DND-41 (cell line): ENCODE measurements at regions not wholly inside any gene's neighbourhood (a gene's known extent, or its start where the extent isn't known, plus 50 kb on each side); places are given as distances from the start of the nearest gene placed in this dataset.

ENCODE experiments used
- EZH2 ChIP-seq: IDR thresholded peaks from 3 replicates; pipeline ENCODE4 v1.6.1; 2012; ENCODE audit warnings: borderline replicate concordance, low read depth, mild to moderate bottlenecking, moderate library complexity, low read length, inconsistent platforms; ENCODE audit not compliant: severe bottlenecking
- TF ChIP-seq, protein P1 (sequence below): IDR thresholded peaks from 2 replicates; pipeline ENCODE4 v1.5.1; 2012; ENCODE audit warnings: borderline replicate concordance, low read length, moderate library complexity, mild to moderate bottlenecking; ENCODE audit not compliant: poor library complexity, severe bottlenecking; ENCODE audit errors: extremely low read depth

GRCh38 chr3:30407651-30408050 is 198.8 kb upstream of the TGFBR2 start:
- TF ChIP-seq, protein P1, sequence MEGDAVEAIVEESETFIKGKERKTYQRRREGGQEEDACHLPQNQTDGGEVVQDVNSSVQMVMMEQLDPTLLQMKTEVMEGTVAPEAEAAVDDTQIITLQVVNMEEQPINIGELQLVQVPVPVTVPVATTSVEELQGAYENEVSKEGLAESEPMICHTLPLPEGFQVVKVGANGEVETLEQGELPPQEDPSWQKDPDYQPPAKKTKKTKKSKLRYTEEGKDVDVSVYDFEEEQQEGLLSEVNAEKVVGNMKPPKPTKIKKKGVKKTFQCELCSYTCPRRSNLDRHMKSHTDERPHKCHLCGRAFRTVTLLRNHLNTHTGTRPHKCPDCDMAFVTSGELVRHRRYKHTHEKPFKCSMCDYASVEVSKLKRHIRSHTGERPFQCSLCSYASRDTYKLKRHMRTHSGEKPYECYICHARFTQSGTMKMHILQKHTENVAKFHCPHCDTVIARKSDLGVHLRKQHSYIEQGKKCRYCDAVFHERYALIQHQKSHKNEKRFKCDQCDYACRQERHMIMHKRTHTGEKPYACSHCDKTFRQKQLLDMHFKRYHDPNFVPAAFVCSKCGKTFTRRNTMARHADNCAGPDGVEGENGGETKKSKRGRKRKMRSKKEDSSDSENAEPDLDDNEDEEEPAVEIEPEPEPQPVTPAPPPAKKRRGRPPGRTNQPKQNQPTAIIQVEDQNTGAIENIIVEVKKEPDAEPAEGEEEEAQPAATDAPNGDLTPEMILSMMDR = no peak
- TF ChIP-seq EZH2 = no peak
